ENCODE measurements at regions not wholly inside any gene's neighbourhood (a gene's known extent, or its start where the extent isn't known, plus 50 kb on each side); places are given as distances from the start of the nearest gene placed in this dataset.

- ATAC-seq, result no peak
- no peak for DNase-seq
- intact Hi-C loops (cut with micrococcal nuclease), result no loop called here
These were observed 72.8 kb upstream of the BLCAP start for GRCh38 chr20:37600486-37600885.

- no peak for DNase-seq
- intact Hi-C loops (cut with micrococcal nuclease), result no loop called here
- no peak for ATAC-seq
These were observed 71.1 kb upstream of the BLCAP start for GRCh38 chr20:37598575-37599342.

- ATAC-seq, result no peak
- DNase-seq, result no peak
- intact Hi-C loops (cut with micrococcal nuclease), result no loop called here
These were observed 70.4 kb upstream of the BLCAP start for GRCh38 chr20:37598100-37598543.

GRCh38 chr20:37596890-37597536 is 69.3 kb upstream of the BLCAP start:
- ATAC-seq (no peak), DNase-seq (no peak)
- intact Hi-C loops (cut with micrococcal nuclease), result no loop called here

- ATAC-seq, result no peak
- intact Hi-C loops (cut with micrococcal nuclease), result no loop called here
- no peak for DNase-seq
These were observed 68.5 kb upstream of the BLCAP start for GRCh38 chr20:37596168-37596567.

- intact Hi-C loops (cut with micrococcal nuclease), result no loop called here
- DNase-seq (no peak), ATAC-seq (no peak)
These were observed 66.0 kb upstream of the BLCAP start for GRCh38 chr20:37593710-37594109.

- DNase-seq (no peak), ATAC-seq (no peak)
- intact Hi-C loops (cut with micrococcal nuclease), result no loop called here
These were observed 63.3 kb upstream of the BLCAP start for GRCh38 chr20:37590938-37591490.

- no peak for ATAC-seq
- intact Hi-C loops (cut with micrococcal nuclease), result no loop called here
- DNase-seq, result no peak
These were observed 58.4 kb upstream of the BLCAP start for GRCh38 chr20:37586078-37586477.

- DNase-seq (no peak), ATAC-seq (no peak)
- intact Hi-C loops (cut with micrococcal nuclease), result no loop called here
These were observed 56.6 kb upstream of the BLCAP start for GRCh38 chr20:37584238-37584807.

- intact Hi-C loops (cut with micrococcal nuclease), result no loop called here
- no peak for ATAC-seq
- DNase-seq, result no peak
These were observed 53.6 kb upstream of the BLCAP start for GRCh38 chr20:37581246-37581645.

- intact Hi-C loops (cut with micrococcal nuclease), result no loop called here
- ATAC-seq (no peak), DNase-seq (no peak)
These were observed 52.4 kb upstream of the BLCAP start for GRCh38 chr20:37580069-37580468.

GRCh38 chr20:37579106-37579505 is 51.4 kb upstream of the BLCAP start:
- ATAC-seq (no peak), DNase-seq (no peak)
- intact Hi-C loops (cut with micrococcal nuclease), result no loop called here

GRCh38 chr20:37577981-37578380 is 50.3 kb upstream of the BLCAP start:
- ATAC-seq (no peak), DNase-seq (no peak)
- intact Hi-C loops (cut with micrococcal nuclease), result no loop called here

All from left ventricle myocardium superior (tissue), 1 donor.